ENCODE measurements at regions not wholly inside any gene's neighbourhood (a gene's known extent, or its start where the extent isn't known, plus 50 kb on each side); places are given as distances from the start of the nearest gene placed in this dataset.

DNA sequence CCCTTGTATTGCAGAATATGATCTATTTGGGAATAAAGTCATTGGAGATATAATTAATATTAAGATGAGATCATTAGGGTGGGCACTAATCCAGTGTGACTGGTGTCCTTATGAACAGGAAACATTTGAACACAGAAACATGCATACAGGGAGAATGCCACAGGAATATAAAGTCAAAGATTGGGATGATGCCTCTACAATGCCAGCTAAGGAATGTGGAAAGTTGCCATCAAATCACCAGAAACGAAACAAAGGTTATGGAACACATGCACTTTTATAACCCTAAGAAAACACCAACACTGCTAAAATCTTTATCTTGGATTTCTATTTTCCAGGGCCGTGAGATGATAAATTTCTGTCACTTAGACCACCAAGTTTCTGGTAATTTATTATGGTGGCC, 442.4 kb upstream of the BCHE start (continued):
- no peak for TF ChIP-seq PHB (CRISPR knock-in tag; IDR thresholded peaks at IDR 0.05)

- Histone ChIP-seq H3K79me2 (ENCODE audit: control insufficient read depth, insufficient read depth, low read length) (no peaks in the 10 kb centered on the region), H3K27ac (ENCODE audit: extremely low read depth, low read depth, low read length) (no peak overlapping the region), H3K4me3 (no peak overlapping the region), H4K20me1 (replicated peaks; ENCODE audit: control insufficient read depth, insufficient read depth, low read length) (no peaks in the 10 kb centered on the region), H3K9ac (ENCODE audit: insufficient read depth in 1 of 2, low read depth in 2 of 2, low read length in 2 of 2) (no peak overlapping the region), H3K9me1 (ENCODE audit: control insufficient read depth, insufficient read depth, low read length) (no peaks in the 10 kb centered on the region), H3K9me3 (replicated peaks; ENCODE audit: control insufficient read depth, insufficient read depth, low read depth, low read length) (no peaks in the 10 kb centered on the region), H3K4me2 (ENCODE audit: insufficient read depth, low read length) (no peak overlapping the region), H2AFZ (ENCODE audit: low read depth, low read length) (no peak overlapping the region), H3K4me1 (replicated peaks in 1 of 2; ENCODE audit: control insufficient read depth in 2 of 2, insufficient read depth in 2 of 2, low read length in 2 of 2) (no peaks in the 10 kb centered on the region), H3K27me3 (ENCODE audit: control insufficient read depth in 2 of 2, insufficient read depth in 2 of 2, low read length in 2 of 2) (no peaks in the 10 kb centered on the region), H3K36me3 (ENCODE audit: control insufficient read depth, insufficient read depth, low read length) (no peaks in the 10 kb centered on the region)
- POLR2A ChIA-PET, result no interaction called here
- no peak for FAIRE-seq
- CTCF ChIA-PET (ENCODE audit: low intra/inter-chr PET ratio), result no interaction called here
- in situ Hi-C loops (cut with MboI) (no loop called here), intact Hi-C loops (cut with micrococcal nuclease) (no loop called here)
- 0% methylated on average over 1 of the region's 1 CpG for WGBS (ENCODE audit: insufficient coverage, low coverage, missing lambda C conversion rate)
- TF ChIP-seq STAT5A (IDR thresholded peaks at IDR 0.05; ENCODE audit: borderline replicate concordance, low read length) (no peak), FOXK1 (CRISPR knock-in tag; IDR thresholded peaks at IDR 0.05; ENCODE audit: borderline replicate concordance) (no peak), MXI1 (IDR thresholded peaks at IDR 0.05; ENCODE audit: low read depth, low read length) (no peak), KAT7 (CRISPR knock-in tag; IDR thresholded peaks at IDR 0.05; ENCODE audit: borderline replicate concordance) (no peak), MCM2 (IDR thresholded peaks at IDR 0.05; ENCODE audit: low read depth) (no peak), ZNF140 (CRISPR knock-in tag; IDR thresholded peaks at IDR 0.05) (no peak), HOXB6 (CRISPR knock-in tag; IDR thresholded peaks at IDR 0.05; ENCODE audit: borderline replicate concordance) (no peak), BACH1 (tag; IDR thresholded peaks at IDR 0.05) (no peak)
- DNase-seq (ENCODE audit: extremely low read depth in 1 of 4, low spot score in 3 of 4), result no peak
- ATAC-seq, result no peak
- BruUV-seq (replicated peaks), result no TSS peak
These were observed 437.8 kb upstream of the BCHE start for GRCh38 chr3:166275024-166275390.

Measured in K562 (cell line).